OCI-LY3 (cell line): ENCODE measurements at regions not wholly inside any gene's neighbourhood (a gene's known extent, or its start where the extent isn't known, plus 50 kb on each side); places are given as distances from the start of the nearest gene placed in this dataset.

Source experiments
- CTCF ChIP-seq: fragments of 200-600, 300-600 bp; sonication (generic); IDR thresholded peaks from 2 replicates; pipeline ENCODE4 v1.5.1; 2014; ENCODE audit warnings: antibody characterized with exemption, low read length, low read depth
- EZH2phosphoT487 ChIP-seq: fragments of 200-600 bp; shearing (Covaris generic); IDR thresholded peaks from 2 replicates; pipeline ENCODE4 v1.6.1; 2018; ENCODE audit warnings: antibody characterized with exemption, mixed run types, low read depth

- TF ChIP-seq CTCF = no peak
- no peak for TF ChIP-seq EZH2phosphoT487
Measured at GRCh38 chr10:125423569-125423968, 259.4 kb downstream of the TEX36 start.
